SK-N-SH treated with all-trans-retinoic acid at 6 μM for 48 hours (cell line): ENCODE measurements at regions not wholly inside any gene's neighbourhood (a gene's known extent, or its start where the extent isn't known, plus 50 kb on each side); places are given as distances from the start of the nearest gene placed in this dataset.

Source experiments
- CSDC2 ChIP-seq: fragments of 250-450 bp; sonication (Bioruptor Pico); IDR thresholded peaks from 2 replicates; pipeline ENCODE4 v1.5.0; 2020; ENCODE audit warnings: mild to moderate bottlenecking, moderate library complexity
- ESRRG ChIP-seq: fragments of 250-450 bp; sonication (Bioruptor Pico); IDR thresholded peaks from 2 replicates; pipeline ENCODE4 v1.6.1; 2021; ENCODE audit warnings: mild to moderate bottlenecking
- ISL1 ChIP-seq: fragments of 250-450 bp; sonication (Bioruptor Pico); IDR thresholded peaks from 2 replicates; pipeline ENCODE4 v2.1.2; 2022; ENCODE audit warnings: mild to moderate bottlenecking, moderate library complexity
- OSR1 ChIP-seq: fragments of 250-450 bp; sonication (Bioruptor Pico); IDR thresholded peaks from 2 replicates; pipeline ENCODE4 v1.8.0; 2022; ENCODE audit warnings: moderate library complexity, mild to moderate bottlenecking, inconsistent platforms
- PPARA ChIP-seq: fragments of 250-450 bp; sonication (Bioruptor Pico); IDR thresholded peaks from 2 replicates; pipeline ENCODE4 v1.5.0; 2020; ENCODE audit warnings: mild to moderate bottlenecking, borderline replicate concordance
- RARB ChIP-seq: fragments of 250-450 bp; sonication (Bioruptor Pico); IDR thresholded peaks from 2 replicates; pipeline ENCODE4 v1.8.0; 2021; ENCODE audit warnings: mild to moderate bottlenecking, moderate library complexity
- SNAI2 ChIP-seq: fragments of 250-450 bp; sonication (Bioruptor Pico); IDR thresholded peaks from 2 replicates; pipeline ENCODE4 v1.5.0; 2020; ENCODE audit warnings: mild to moderate bottlenecking, moderate library complexity
- ZC3H10 ChIP-seq: fragments of 250-450 bp; sonication (Bioruptor Pico); IDR thresholded peaks from 2 replicates; pipeline ENCODE4 v1.5.1; 2021; ENCODE audit warnings: mild to moderate bottlenecking, moderate library complexity
- ZFP3 ChIP-seq: fragments of 250-450 bp; sonication (Bioruptor Pico); IDR thresholded peaks from 2 replicates; pipeline ENCODE4 v1.5.0; 2020; ENCODE audit warnings: mild to moderate bottlenecking, moderate library complexity
- TF ChIP-seq, protein P1 (sequence below): fragments of 250-450 bp; sonication (Bioruptor Pico); IDR thresholded peaks from 2 replicates; pipeline ENCODE4 v1.8.0; 2020; ENCODE audit warnings: mild to moderate bottlenecking, moderate library complexity, borderline replicate concordance
- TF ChIP-seq, protein P2 (sequence below): fragments of 250-450 bp; sonication (Bioruptor Pico); IDR thresholded peaks from 2 replicates; pipeline ENCODE4 v1.5.1; 2021; ENCODE audit warnings: mild to moderate bottlenecking, moderate library complexity
- TF ChIP-seq, protein P3 (sequence below): fragments of 250-450 bp; sonication (Bioruptor Pico); IDR thresholded peaks from 2 replicates; pipeline ENCODE4 v1.5.1; 2020; ENCODE audit warnings: low read depth, mild to moderate bottlenecking, moderate library complexity
- TF ChIP-seq, protein P4 (sequence below): fragments of 250-450 bp; sonication (Bioruptor Pico); IDR thresholded peaks from 2 replicates; pipeline ENCODE4 v1.8.0; 2021; ENCODE audit warnings: low read depth, mild to moderate bottlenecking, moderate library complexity, borderline replicate concordance

DNA sequence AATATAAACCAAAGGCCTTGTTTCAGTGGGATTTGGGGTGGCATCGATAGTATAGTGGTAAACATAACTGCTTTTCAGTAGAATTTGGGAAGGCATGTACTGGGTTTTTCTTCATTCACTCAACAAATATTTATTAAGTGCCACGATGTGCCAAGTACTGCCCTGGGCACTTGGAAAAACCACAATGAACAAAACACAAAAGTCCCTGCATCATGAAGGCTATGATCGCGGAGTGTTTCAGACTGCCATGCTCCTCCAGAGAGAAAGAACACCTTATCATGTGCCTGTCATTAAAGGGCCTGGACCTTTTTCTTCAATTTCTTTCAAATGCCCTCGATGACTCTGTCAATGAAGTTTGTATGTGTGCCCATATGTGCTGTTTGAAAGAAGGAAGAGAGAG is 59.2 kb upstream of the CEP85L start:
- no peak for TF ChIP-seq CSDC2 (CRISPR knock-in tag)
- TF ChIP-seq ZC3H10 (CRISPR knock-in tag): no peak
- TF ChIP-seq SNAI2 (CRISPR knock-in tag): no peak
- TF ChIP-seq, protein P1, sequence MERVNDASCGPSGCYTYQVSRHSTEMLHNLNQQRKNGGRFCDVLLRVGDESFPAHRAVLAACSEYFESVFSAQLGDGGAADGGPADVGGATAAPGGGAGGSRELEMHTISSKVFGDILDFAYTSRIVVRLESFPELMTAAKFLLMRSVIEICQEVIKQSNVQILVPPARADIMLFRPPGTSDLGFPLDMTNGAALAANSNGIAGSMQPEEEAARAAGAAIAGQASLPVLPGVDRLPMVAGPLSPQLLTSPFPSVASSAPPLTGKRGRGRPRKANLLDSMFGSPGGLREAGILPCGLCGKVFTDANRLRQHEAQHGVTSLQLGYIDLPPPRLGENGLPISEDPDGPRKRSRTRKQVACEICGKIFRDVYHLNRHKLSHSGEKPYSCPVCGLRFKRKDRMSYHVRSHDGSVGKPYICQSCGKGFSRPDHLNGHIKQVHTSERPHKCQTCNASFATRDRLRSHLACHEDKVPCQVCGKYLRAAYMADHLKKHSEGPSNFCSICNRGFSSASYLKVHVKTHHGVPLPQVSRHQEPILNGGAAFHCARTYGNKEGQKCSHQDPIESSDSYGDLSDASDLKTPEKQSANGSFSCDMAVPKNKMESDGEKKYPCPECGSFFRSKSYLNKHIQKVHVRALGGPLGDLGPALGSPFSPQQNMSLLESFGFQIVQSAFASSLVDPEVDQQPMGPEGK (CRISPR knock-in tag): no peak
- no peak for TF ChIP-seq ZFP3
- TF ChIP-seq, protein P2, sequence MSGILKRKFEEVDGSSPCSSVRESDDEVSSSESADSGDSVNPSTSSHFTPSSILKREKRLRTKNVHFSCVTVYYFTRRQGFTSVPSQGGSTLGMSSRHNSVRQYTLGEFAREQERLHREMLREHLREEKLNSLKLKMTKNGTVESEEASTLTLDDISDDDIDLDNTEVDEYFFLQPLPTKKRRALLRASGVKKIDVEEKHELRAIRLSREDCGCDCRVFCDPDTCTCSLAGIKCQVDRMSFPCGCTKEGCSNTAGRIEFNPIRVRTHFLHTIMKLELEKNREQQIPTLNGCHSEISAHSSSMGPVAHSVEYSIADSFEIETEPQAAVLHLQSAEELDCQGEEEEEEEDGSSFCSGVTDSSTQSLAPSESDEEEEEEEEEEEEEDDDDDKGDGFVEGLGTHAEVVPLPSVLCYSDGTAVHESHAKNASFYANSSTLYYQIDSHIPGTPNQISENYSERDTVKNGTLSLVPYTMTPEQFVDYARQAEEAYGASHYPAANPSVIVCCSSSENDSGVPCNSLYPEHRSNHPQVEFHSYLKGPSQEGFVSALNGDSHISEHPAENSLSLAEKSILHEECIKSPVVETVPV (CRISPR knock-in tag): no peak
- TF ChIP-seq OSR1 (CRISPR knock-in tag): no peak
- TF ChIP-seq, protein P3, sequence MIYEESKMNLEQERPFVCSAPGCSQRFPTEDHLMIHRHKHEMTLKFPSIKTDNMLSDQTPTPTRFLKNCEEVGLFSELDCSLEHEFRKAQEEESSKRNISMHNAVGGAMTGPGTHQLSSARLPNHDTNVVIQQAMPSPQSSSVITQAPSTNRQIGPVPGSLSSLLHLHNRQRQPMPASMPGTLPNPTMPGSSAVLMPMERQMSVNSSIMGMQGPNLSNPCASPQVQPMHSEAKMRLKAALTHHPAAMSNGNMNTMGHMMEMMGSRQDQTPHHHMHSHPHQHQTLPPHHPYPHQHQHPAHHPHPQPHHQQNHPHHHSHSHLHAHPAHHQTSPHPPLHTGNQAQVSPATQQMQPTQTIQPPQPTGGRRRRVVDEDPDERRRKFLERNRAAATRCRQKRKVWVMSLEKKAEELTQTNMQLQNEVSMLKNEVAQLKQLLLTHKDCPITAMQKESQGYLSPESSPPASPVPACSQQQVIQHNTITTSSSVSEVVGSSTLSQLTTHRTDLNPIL (CRISPR knock-in tag): no peak
- TF ChIP-seq ISL1 (CRISPR knock-in tag): no peak
- no peak for TF ChIP-seq PPARA (CRISPR knock-in tag)
- TF ChIP-seq RARB (CRISPR knock-in tag): no peak
- TF ChIP-seq, protein P4, sequence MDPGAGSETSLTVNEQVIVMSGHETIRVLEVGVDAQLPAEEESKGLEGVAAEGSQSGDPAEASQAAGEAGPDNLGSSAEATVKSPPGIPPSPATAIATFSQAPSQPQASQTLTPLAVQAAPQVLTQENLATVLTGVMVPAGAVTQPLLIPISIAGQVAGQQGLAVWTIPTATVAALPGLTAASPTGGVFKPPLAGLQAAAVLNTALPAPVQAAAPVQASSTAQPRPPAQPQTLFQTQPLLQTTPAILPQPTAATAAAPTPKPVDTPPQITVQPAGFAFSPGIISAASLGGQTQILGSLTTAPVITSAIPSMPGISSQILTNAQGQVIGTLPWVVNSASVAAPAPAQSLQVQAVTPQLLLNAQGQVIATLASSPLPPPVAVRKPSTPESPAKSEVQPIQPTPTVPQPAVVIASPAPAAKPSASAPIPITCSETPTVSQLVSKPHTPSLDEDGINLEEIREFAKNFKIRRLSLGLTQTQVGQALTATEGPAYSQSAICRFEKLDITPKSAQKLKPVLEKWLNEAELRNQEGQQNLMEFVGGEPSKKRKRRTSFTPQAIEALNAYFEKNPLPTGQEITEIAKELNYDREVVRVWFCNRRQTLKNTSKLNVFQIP: no peak
- TF ChIP-seq ESRRG (CRISPR knock-in tag): no peak
